Heart right ventricle (tissue), 16 donors: ENCODE measurements at regions not wholly inside any gene's neighbourhood (a gene's known extent, or its start where the extent isn't known, plus 50 kb on each side); places are given as distances from the start of the nearest gene placed in this dataset.

Experiments
- ATAC-seq, 8 donors: fragments of 200-7000 bp; cut with Tn5 transposase; one replicate each; pipeline ENCODE4 v1.9.1; 2020; ENCODE audit warnings: mild to moderate bottlenecking in 8 of 8, moderate library complexity in 8 of 8, moderate number of reproducible peaks in 1 of 8
- DNase-seq, 2 donors: peaks; one replicate each; pipeline ENCODE4 v3.0.0-alpha.2; 2020
- H3K27ac ChIP-seq, 10 donors: fragments of 200-600 bp; sonication (generic) in 2 of 10; one replicate each; pipeline versions ENCODE4 v1.5.0 to v1.8.0; 2020 to 2022; ENCODE audit warnings: mild to moderate bottlenecking in 3 of 10
- H3K27me3 ChIP-seq, 7 donors: fragments of 200-600 bp; one replicate each; pipeline ENCODE4 v1.8.0; 2021 to 2022; ENCODE audit warnings: mild to moderate bottlenecking in 2 of 7
- H3K36me3 ChIP-seq, 9 donors: fragments of 200-600 bp; sonication (generic) in 1 of 9; one replicate each; pipeline versions ENCODE4 v1.5.0 to v1.8.0; 2020 to 2022; ENCODE audit warnings: mild to moderate bottlenecking in 2 of 9
- H3K4me1 ChIP-seq, 9 donors: fragments of 200-600 bp; sonication (generic) in 1 of 9; one replicate each; pipeline versions ENCODE4 v1.5.0 to v1.8.0; 2020 to 2022; ENCODE audit warnings: mild to moderate bottlenecking in 4 of 9
- H3K4me3 ChIP-seq, 10 donors: fragments of 200-600 bp; sonication (generic) in 2 of 10; one replicate each; pipeline versions ENCODE4 v1.5.0 to v1.8.0; 2020 to 2022; ENCODE audit warnings: mild to moderate bottlenecking in 7 of 10, moderate library complexity in 2 of 10
- H3K9me3 ChIP-seq, 11 donors: fragments of 200-600 bp in 10 of 11; sonication (generic) in 2 of 11; one replicate each; pipeline versions ENCODE4 v1.5.0 to v1.8.0; 2013 to 2022; ENCODE audit warnings: mild to moderate bottlenecking in 2 of 11, control low read depth in 1 of 11, moderate library complexity in 1 of 11
- CTCF ChIP-seq, 9 donors: fragments of 200-600 bp; sonication (generic) in 2 of 9; IDR thresholded peaks; one replicate each; pipeline versions ENCODE4 v1.5.0 to v1.8.0; 2021 to 2022; ENCODE audit warnings: antibody characterized with exemption in 9 of 9, mild to moderate bottlenecking in 5 of 9, moderate library complexity in 1 of 9
- WGBS, 2 donors: extraction: QIAGEN DNeasy Blood & Tissue Kit; methylation state at CpG; one replicate each; pipeline ENCODE4 v1.1.7; 2013; ENCODE audit warnings: inconsistent platforms in 1 of 2; 5-methylcytosine and 5-hydroxymethylcytosine counted together
- intact Hi-C, 10 donors: fragments of 100-400 bp; cut with DNase I; formaldehyde crosslinking; loops; one replicate each; pipeline versions ENCODE4 v1.11.1 to v1.14.2; 2022
- donor health status: Arrhythmogenic right ventricular cardiomyopathy.
- donor health status: ischemic (EF 13 %, LVEDD 7.1; RV severe dilation, severe dysfunction).
- donor health status: healthy with polysubstance abuse.
- donor health status: DM: no; HTN: yes; CAD: no.
- donor health status: DM: no; HTN: no; CAD: no.
- donor health status: ischemic (EF 25% LVEDD 6.9; RV normal size, moderate dysfunction).
- donor health status: ischemic (EF 25% LVEDD 5.7; RV mildly dilated, moderate dysfunction).
- donor health status: healthy.
- donor health status: DM: yes; HTN: yes; CAD: no.
- donor health status: Ischemic cardiomyopathy.
- donor health status: ischemic (EF 35%, LVEDD 5.7; RV mildly dilated, moderate dysfunction).
- donor health status: nonischemic (EF 11% LVEDD 7.7; RV severe dilation, severe dysfunction).
- donor health status: DM: yes; HTN: yes; CAD: no.
- donor health status: PGD.
- donor health status: ischemic (EF 29% LVEDD 5.4; RV normal size, mild dysfunction).
- donor health status: nonischemic (EF 23%, LVEDD 6.1; RV moderate dilation, normal function).

DNA sequence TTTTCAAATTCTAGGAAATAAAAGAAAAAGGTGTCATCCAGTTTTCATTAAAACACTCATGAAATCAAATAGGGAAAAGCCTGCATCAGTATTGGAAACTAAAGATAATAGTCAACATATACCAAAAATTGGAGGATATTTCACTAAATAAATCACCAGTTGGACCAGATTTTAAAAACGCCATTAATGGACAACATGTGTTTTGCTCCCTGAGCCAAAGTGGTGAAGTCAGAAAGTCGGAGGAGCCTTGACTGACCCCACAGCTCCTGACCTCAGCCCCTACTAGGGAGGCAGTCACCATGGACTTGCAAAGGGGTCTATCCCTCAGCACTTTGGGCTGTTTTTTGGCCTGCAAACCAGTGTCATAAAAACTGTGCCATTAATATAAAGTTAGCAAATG is 98.3 kb upstream of the SEC61G start:
- peaks cover 0 to 4% (median 0%) of the 10 kb centered on the region in 7 donors for H3K27me3 ChIP-seq
- WGBS, 2 donors, result 70 to 77% methylated on average over 2 of the region's 2 CpGs
- H3K27ac ChIP-seq, result no peak overlapping the region
- H3K4me3 ChIP-seq, result no peak overlapping the region
- DNase-seq, result no peak
- peaks cover 0 to 20% (median 0%) of the 10 kb centered on the region in 11 donors for H3K9me3 ChIP-seq
- H3K4me1 ChIP-seq, result no peaks in the 10 kb centered on the region
- H3K36me3 ChIP-seq, result no peaks in the 10 kb centered on the region
- intact Hi-C loops, result no loop called here
- TF ChIP-seq CTCF (IDR thresholded peaks at IDR 0.05), result no peak
- ATAC-seq, result no peak

DNA sequence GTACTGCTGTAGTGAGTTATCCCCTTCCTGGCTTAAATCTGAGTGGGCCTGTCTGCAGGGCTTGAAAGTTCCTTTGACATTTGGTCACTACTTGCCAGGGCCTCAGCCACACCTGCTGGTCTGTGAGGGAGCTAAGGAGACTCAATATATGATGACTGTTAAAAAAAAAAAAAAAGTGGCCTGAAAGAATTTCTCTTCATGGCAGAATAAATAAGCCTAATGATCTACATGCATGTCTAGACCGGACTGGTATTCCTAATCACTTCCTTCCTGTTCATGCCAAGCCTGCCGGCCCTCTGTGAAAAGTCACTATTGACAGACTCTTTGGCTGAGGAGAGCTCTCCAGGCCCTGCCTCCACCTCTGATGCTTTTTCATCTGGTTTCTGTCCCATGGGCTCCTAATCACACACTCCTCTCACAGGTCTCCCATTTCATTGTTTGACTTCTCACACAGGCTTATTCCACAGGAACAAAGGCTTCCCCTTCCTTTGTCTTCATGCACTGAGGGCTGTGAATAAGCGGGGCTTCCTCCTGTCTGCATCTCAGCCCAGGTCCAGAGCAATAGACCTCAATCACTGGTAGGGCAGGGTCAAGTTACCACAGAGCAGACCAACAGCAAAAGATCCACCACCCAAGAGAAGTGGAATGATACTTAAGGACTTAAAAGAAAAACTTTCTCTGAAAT is 99.1 kb upstream of the SEC61G start:
- no peak for TF ChIP-seq CTCF (IDR thresholded peaks at IDR 0.05)
- H3K4me1 ChIP-seq, result no peaks in the 10 kb centered on the region
- 59 to 63% methylated on average over 3 of the region's 3 CpGs for WGBS, 2 donors
- H3K36me3 ChIP-seq, result no peaks in the 10 kb centered on the region
- DNase-seq (no peak), ATAC-seq (no peak)
- H3K27me3 ChIP-seq, result peaks cover 0 to 4% (median 0%) of the 10 kb centered on the region in 7 donors
- peaks cover 0 to 12% (median 0%) of the 10 kb centered on the region in 11 donors for H3K9me3 ChIP-seq
- intact Hi-C loops, result no loop called here
- H3K27ac ChIP-seq, result no peak overlapping the region
- no peak overlapping the region for H3K4me3 ChIP-seq

DNA sequence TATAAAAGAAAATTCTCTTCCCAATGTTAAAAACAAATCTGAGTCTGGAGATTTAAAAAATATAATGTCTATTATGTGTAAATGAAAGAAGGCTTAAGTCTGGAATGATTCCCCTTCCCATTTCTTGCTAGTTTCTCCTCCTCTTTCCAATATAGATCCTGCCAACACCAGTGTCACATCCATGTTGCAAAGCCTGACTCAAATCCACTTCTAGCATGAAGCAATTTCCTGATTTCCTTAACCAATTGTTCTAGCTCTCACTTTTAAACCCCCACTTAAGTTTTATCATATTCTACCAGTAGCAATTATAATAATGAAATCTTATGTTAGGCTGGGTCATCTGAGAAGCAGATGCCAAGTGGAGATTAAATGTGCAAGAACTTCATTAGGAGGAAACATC is 100.1 kb upstream of the SEC61G start:
- peaks cover 0 to 4% (median 0%) of the 10 kb centered on the region in 7 donors for H3K27me3 ChIP-seq
- no peak overlapping the region for H3K4me3 ChIP-seq
- ATAC-seq, result no peak
- H3K27ac ChIP-seq, result no peak overlapping the region
- no peaks in the 10 kb centered on the region for H3K36me3 ChIP-seq
- H3K4me1 ChIP-seq, result no peaks in the 10 kb centered on the region
- TF ChIP-seq CTCF (IDR thresholded peaks at IDR 0.05), result no peak
- intact Hi-C loops, result no loop called here
- no peak for DNase-seq
- H3K9me3 ChIP-seq, result peaks cover 0 to 5% (median 0%) of the 10 kb centered on the region in 11 donors

DNA sequence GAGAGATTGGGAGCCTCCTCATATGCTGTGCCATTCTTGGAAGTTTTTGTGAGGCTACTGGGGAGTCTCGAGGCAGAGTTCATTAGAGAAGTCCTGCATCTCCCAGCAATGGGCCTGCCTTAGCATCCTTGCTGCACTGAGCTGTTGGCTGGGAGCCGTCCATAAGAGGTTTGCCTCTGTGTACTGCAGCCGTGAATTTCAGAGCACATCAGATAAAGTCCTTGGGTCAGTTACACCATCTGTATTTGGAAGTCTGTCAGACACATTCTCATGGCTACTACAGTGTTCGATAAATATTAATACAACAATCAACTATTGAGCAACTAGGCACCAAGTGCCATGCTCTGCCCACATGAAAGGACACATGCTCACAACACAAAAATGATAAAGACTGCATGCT is 100.5 kb upstream of the SEC61G start:
- Histone ChIP-seq H3K27me3 (peaks cover 0 to 4% (median 0%) of the 10 kb centered on the region in 7 donors), H3K36me3 (no peaks in the 10 kb centered on the region), H3K27ac (no peak overlapping the region), H3K4me1 (no peaks in the 10 kb centered on the region), H3K9me3 (peaks cover 0 to under 1% (median 0%) of the 10 kb centered on the region in 11 donors), H3K4me3 (no peak overlapping the region)
- intact Hi-C loops, result no loop called here
- WGBS, 2 donors, result 74 to 76% methylated on average over 4 of the region's 4 CpGs
- no peak for TF ChIP-seq CTCF (IDR thresholded peaks at IDR 0.05)
- no peak for ATAC-seq
- no peak for DNase-seq
